ENCODE measurements at regions not wholly inside any gene's neighbourhood (a gene's known extent, or its start where the extent isn't known, plus 50 kb on each side); places are given as distances from the start of the nearest gene placed in this dataset.
"Not testable (repeated sequence)": the region's sequence is repeated elsewhere in the genome, so short reads cannot be mapped to it uniquely, and the experiment has no call there.

- no peaks in the 10 kb centered on the region for H3K9me3 ChIP-seq
- DNase-seq (no peak), ATAC-seq (ENCODE audit: low FRiP score in 2 of 2) (no peak)
- H3K27ac ChIP-seq, result no peak overlapping the region
- H3K36me3 ChIP-seq, result no peaks in the 10 kb centered on the region
- TF ChIP-seq EP300 (IDR thresholded peaks at IDR 0.05) (no peak), POLR2A (IDR thresholded peaks at IDR 0.05) (no peak), CTCF (IDR thresholded peaks at IDR 0.05) (no peak), POLR2AphosphoS5 (IDR thresholded peaks at IDR 0.05) (no peak)
- WGBS, 2 donors, result 63 to 69% methylated on average over 2 of the region's 2 CpGs
- no peaks in the 10 kb centered on the region for H3K27me3 ChIP-seq
- no peaks in the 10 kb centered on the region for H3K4me1 ChIP-seq
- no peak overlapping the region for H3K4me3 ChIP-seq
These were observed 315.9 kb downstream of the ZIC4 start for GRCh38 chr3:147090461-147090860.

- DNase-seq (no peak), ATAC-seq (ENCODE audit: low FRiP score in 2 of 2) (no peak)
- no peaks in the 10 kb centered on the region for H3K9me3 ChIP-seq
- H3K27ac ChIP-seq, result no peak overlapping the region
- no peaks in the 10 kb centered on the region for H3K36me3 ChIP-seq
- no peaks in the 10 kb centered on the region for H3K27me3 ChIP-seq
- TF ChIP-seq POLR2AphosphoS5 (IDR thresholded peaks at IDR 0.05), result no peak
- TF ChIP-seq CTCF (IDR thresholded peaks at IDR 0.05), result no peak
- no peak for TF ChIP-seq EP300 (IDR thresholded peaks at IDR 0.05)
- TF ChIP-seq POLR2A (IDR thresholded peaks at IDR 0.05), result no peak
- 57 to 75% methylated on average over 5 of the region's 5 CpGs for WGBS, 2 donors
- no peak overlapping the region for H3K4me3 ChIP-seq
- no peaks in the 10 kb centered on the region for H3K4me1 ChIP-seq
These were observed 317.1 kb downstream of the ZIC4 start for GRCh38 chr3:147089286-147089685.

- ATAC-seq (ENCODE audit: low FRiP score in 2 of 2); H3K36me3 ChIP-seq; DNase-seq; H3K9me3 ChIP-seq; H3K4me3 ChIP-seq; H3K27me3 ChIP-seq; H3K27ac ChIP-seq; H3K4me1 ChIP-seq: not testable (repeated sequence)
- WGBS, 2 donors, result 83 to 89% methylated on average over 6 of the region's 6 CpGs
These were observed 346.8 kb downstream of the ZIC4 start for GRCh38 chr3:147059500-147059899.

- peaks cover 0 to 6% (median 0%) of the 10 kb centered on the region in 4 donors for H3K9me3 ChIP-seq
- no peaks in the 10 kb centered on the region for H3K4me1 ChIP-seq
- TF ChIP-seq POLR2A (IDR thresholded peaks at IDR 0.05) (no peak), EP300 (IDR thresholded peaks at IDR 0.05) (no peak), POLR2AphosphoS5 (IDR thresholded peaks at IDR 0.05) (no peak), CTCF (IDR thresholded peaks at IDR 0.05) (no peak)
- 68 to 82% methylated on average over 9 of the region's 9 CpGs for WGBS, 2 donors
- no peak overlapping the region for H3K4me3 ChIP-seq
- H3K27me3 ChIP-seq, result no peaks in the 10 kb centered on the region
- DNase-seq (no peak), ATAC-seq (ENCODE audit: low FRiP score in 2 of 2) (no peak)
- H3K36me3 ChIP-seq, result no peaks in the 10 kb centered on the region
- no peak overlapping the region for H3K27ac ChIP-seq
These were observed 356.5 kb downstream of the ZIC4 start for GRCh38 chr3:147049821-147050220.

GRCh38 chr3:147049305-147049704 lies 357.0 kb downstream of the ZIC4 start:
- Histone ChIP-seq H3K4me3 (no peak overlapping the region), H3K27ac (no peak overlapping the region), H3K9me3 (peaks cover 0 to 6% (median 0%) of the 10 kb centered on the region in 4 donors), H3K27me3 (no peaks in the 10 kb centered on the region), H3K4me1 (no peaks in the 10 kb centered on the region), H3K36me3 (no peaks in the 10 kb centered on the region)
- DNase-seq (no peak), ATAC-seq (ENCODE audit: low FRiP score in 2 of 2) (no peak)
- 91 to 95% methylated on average over 3 of the region's 3 CpGs for WGBS, 2 donors
- TF ChIP-seq POLR2A (IDR thresholded peaks at IDR 0.05) (no peak), POLR2AphosphoS5 (IDR thresholded peaks at IDR 0.05) (no peak), EP300 (IDR thresholded peaks at IDR 0.05) (no peak), CTCF (IDR thresholded peaks at IDR 0.05) (no peak)
